C4-2B (cell line): ENCODE measurements at regions not wholly inside any gene's neighbourhood (a gene's known extent, or its start where the extent isn't known, plus 50 kb on each side); places are given as distances from the start of the nearest gene placed in this dataset.

ENCODE experiments used
- CTCF ChIP-seq: fragments of 450-650 bp; conservative IDR thresholded peaks from 2 replicates; pipeline ENCODE4 v1.5.1; 2017; ENCODE audit warnings: mild to moderate bottlenecking
- ZFX ChIP-seq: fragments of 450-650 bp; IDR thresholded peaks from 2 replicates; pipeline ENCODE4 v1.6.1; 2017

- TF ChIP-seq CTCF = no peak
- TF ChIP-seq ZFX = no peak
These were observed 65.9 kb downstream of the DMRTA1 start for GRCh38 chr9:22512495-22512894.
